Psoas muscle (tissue), 7 donors: ENCODE measurements at regions not wholly inside any gene's neighbourhood (a gene's known extent, or its start where the extent isn't known, plus 50 kb on each side); places are given as distances from the start of the nearest gene placed in this dataset.
A peak's percentile ranks its signal among the peaks of the same experiment; 100 is the strongest.
"Not testable (repeated sequence)": the region's sequence is repeated elsewhere in the genome, so short reads cannot be mapped to it uniquely, and the experiment has no call there.

Experiments
- ATAC-seq, 4 donors: fragments of 200-7000 bp; cut with Tn5 transposase; one replicate each; pipeline ENCODE4 v1.9.1; 2020; ENCODE audit warnings: moderate library complexity in 3 of 4, mild to moderate bottlenecking in 2 of 4
- DNase-seq, 2 donors: peaks; one replicate each; pipeline ENCODE4 v3.0.0-alpha.2; 2020
- H3K27ac ChIP-seq: fragments of 200-600 bp; one replicate; pipeline ENCODE4 v1.8.0; 2022
- H3K27me3 ChIP-seq, 3 donors: fragments of 200-600 bp in 1 of 3; one replicate each; pipeline versions ENCODE4 v1.6.1 to v1.8.0; 2013 to 2022; ENCODE audit warnings: low read length in 2 of 3, mild to moderate bottlenecking in 2 of 3, moderate library complexity in 1 of 3; ENCODE audit not compliant: insufficient read depth in 3 of 3
- H3K36me3 ChIP-seq, 2 donors: fragments of 200-600 bp in 1 of 2; one replicate each; pipeline versions ENCODE4 v1.6.1 to v1.8.0; 2013 to 2022; ENCODE audit warnings: low read depth in 1 of 2, mild to moderate bottlenecking in 1 of 2, moderate library complexity in 1 of 2; ENCODE audit not compliant: insufficient read depth in 1 of 2
- H3K4me1 ChIP-seq: fragments of 200-600 bp; one replicate; pipeline ENCODE4 v1.8.0; 2022
- H3K4me3 ChIP-seq: fragments of 200-600 bp; one replicate; pipeline ENCODE4 v1.8.0; 2022; ENCODE audit warnings: mild to moderate bottlenecking
- H3K9me3 ChIP-seq: fragments of 200-600 bp; one replicate; pipeline ENCODE4 v1.8.0; 2022
- WGBS, 3 donors: extraction: QIAGEN DNeasy Blood & Tissue Kit; methylation state at CpG; one replicate each; pipeline versions ENCODE4 v1.1.6 to v1.1.7; 2013; 5-methylcytosine and 5-hydroxymethylcytosine counted together
- intact Hi-C, 2 donors: fragments of 100-400 bp; cut with DNase I; formaldehyde crosslinking; loops; one replicate each; pipeline versions ENCODE4 v1.11.0 to v1.14.2; 2022
- TF ChIP-seq, protein P1 (sequence below): fragments of 200-600 bp; IDR thresholded peaks from one replicate; pipeline ENCODE4 v1.8.0; 2022; ENCODE audit warnings: antibody characterized with exemption
- donor health status: healthy with polysubstance abuse.
- donor health status: DM: no; HTN: no; CAD: no; lungs with moderate emphysema.
- donor health status: Bipolar disorder and iron deficiency.
- donor health status: healthy.
- donor health status: DM: yes; HTN: yes; CAD: no.
- donor health status: DM: no; HTN: no; CAD: no.
- donor health status: DM: yes; HTN: yes; CAD: no.

DNA sequence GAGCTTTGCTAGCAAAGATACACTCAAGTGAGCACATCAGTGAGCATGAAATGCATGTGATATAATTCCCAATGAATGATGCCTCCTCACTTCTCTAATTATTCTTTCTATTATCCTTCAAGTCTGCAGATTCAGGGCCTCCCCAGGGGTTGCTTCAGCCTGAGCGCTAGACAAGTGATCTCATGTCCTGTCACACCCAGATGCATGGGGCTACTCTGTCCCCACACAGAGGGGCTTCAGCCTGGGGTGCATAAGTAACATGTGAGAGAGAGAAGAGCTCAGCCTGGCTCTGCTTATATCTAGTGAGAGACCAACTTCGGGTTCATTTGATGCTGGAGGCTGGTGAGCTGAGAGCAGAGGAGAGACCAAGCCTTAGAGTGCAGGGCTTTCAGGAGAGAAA lies 85.2 kb downstream of the VPREB1 start:
- Histone ChIP-seq H3K27me3 (peaks cover 0 to 52% (median 0%) of the 10 kb centered on the region in 3 donors), H3K4me3 (no peak overlapping the region), H3K27ac (no peak overlapping the region), H3K36me3 (no peaks in the 10 kb centered on the region), H3K9me3 (no peaks in the 10 kb centered on the region), H3K4me1 (no peaks in the 10 kb centered on the region)
- intact Hi-C loops: no loop called here
- TF ChIP-seq, protein P1, sequence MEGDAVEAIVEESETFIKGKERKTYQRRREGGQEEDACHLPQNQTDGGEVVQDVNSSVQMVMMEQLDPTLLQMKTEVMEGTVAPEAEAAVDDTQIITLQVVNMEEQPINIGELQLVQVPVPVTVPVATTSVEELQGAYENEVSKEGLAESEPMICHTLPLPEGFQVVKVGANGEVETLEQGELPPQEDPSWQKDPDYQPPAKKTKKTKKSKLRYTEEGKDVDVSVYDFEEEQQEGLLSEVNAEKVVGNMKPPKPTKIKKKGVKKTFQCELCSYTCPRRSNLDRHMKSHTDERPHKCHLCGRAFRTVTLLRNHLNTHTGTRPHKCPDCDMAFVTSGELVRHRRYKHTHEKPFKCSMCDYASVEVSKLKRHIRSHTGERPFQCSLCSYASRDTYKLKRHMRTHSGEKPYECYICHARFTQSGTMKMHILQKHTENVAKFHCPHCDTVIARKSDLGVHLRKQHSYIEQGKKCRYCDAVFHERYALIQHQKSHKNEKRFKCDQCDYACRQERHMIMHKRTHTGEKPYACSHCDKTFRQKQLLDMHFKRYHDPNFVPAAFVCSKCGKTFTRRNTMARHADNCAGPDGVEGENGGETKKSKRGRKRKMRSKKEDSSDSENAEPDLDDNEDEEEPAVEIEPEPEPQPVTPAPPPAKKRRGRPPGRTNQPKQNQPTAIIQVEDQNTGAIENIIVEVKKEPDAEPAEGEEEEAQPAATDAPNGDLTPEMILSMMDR: no peak
- DNase-seq (no peak), ATAC-seq (no peak)
- 54 to 59% (median 58%) methylated on average over 2 of the region's 2 CpGs for WGBS, 3 donors

DNA sequence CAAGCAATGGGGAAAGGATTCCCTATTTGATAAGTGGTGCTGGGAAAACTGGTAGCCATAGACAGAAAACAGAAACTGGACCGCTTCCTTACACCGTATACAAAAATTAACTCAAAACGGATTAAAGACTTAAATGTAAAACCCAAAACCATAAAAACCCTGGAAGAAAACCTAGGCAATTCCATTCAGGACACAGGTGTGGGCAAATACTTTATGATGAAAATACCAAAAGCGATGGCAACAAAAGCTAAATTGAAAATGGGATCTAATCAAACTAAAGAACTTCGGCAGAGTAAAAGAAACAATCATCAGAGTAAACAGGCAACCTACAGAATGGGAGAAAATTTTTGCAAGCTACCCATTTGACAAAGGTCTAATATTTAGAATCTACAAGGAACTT lies 91.1 kb downstream of the VPREB1 start:
- 57 to 75% (median 71%) methylated on average over 5 of the region's 5 CpGs for WGBS, 3 donors
- ATAC-seq, H3K9me3 ChIP-seq, H3K4me1 ChIP-seq, H3K27ac ChIP-seq, intact Hi-C loops, DNase-seq, H3K36me3 ChIP-seq, H3K4me3 ChIP-seq: not testable (repeated sequence)
- peaks cover 0 to 53% (median 0%) of the 10 kb centered on the region in 3 donors for H3K27me3 ChIP-seq

DNA sequence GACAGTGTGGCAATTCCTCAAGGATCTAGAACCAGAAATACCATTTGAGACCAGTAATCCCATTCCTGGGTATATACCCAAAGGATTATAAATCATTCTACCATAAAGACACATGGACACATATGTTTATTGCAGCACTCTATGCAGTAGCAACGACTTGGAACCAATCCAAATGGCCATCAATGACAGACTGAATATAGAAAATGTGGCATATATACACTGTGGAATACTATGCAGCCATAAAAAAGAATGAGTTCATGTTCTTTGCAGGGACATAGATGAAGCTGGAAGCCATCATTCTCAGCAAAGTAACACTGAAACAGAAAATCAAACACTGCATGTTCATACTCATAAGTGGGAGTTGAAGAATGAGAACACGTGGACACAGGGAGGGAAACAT lies 91.7 kb downstream of the VPREB1 start:
- H3K9me3 ChIP-seq, DNase-seq, H3K4me3 ChIP-seq, intact Hi-C loops, ATAC-seq, H3K36me3 ChIP-seq, H3K27ac ChIP-seq, H3K4me1 ChIP-seq: not testable (repeated sequence)
- H3K27me3 ChIP-seq: peaks cover 0 to 51% (median 0%) of the 10 kb centered on the region in 3 donors
- 33 to 37% (median 36%) methylated on average over 2 of the region's 2 CpGs for WGBS, 3 donors

DNA sequence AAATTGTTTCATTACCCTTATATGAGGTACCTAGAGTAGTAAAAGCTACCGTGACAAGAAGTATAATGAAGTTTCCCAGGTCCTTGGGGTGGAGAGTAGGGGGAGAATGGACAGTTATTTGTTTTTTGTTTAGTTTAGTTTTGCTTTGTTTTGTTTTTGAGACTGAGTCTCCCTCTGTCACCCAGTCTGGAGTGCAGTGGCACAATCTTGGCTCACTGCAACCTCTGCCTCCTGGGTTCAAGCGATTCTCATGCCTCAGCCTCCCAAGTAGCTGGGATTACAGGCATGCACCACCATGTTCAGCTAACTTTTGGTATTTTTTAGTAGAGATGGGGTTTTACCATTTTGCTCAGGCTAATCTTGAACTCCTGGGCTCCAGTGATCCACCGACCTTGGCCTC lies 94.2 kb downstream of the VPREB1 start:
- H3K27ac ChIP-seq, DNase-seq, H3K4me3 ChIP-seq, H3K4me1 ChIP-seq, intact Hi-C loops, ATAC-seq, H3K9me3 ChIP-seq, H3K36me3 ChIP-seq: not testable (repeated sequence)
- 55 to 68% (median 67%) methylated on average over 3 of the region's 3 CpGs for WGBS, 3 donors
- H3K27me3 ChIP-seq: peaks cover 0 to 27% (median 0%) of the 10 kb centered on the region in 3 donors

DNA sequence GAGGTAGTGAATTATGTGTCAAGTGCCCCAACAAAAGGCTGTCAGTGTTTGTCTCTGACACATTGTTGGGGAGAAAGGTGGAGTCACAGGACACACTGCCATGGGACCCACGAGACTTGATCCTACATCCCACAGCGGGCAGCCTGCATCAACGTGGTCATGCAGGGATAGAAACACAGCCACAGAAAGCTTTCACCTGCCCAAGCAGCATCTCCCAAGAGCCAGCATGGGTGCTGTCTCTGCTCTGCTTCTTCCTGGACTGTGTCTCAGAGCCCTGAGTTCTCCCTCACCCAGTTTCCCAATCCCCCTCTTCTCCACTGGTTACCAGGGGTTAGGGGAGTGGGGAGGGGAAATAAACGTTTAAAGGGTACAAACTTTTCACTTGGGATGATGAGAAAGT lies 97.2 kb downstream of the VPREB1 start:
- no peak for ATAC-seq
- intact Hi-C loops: no loop called here
- no peak overlapping the region for H3K27ac ChIP-seq
- no peaks in the 10 kb centered on the region for H3K9me3 ChIP-seq
- TF ChIP-seq, protein P1: no peak
- no peak for DNase-seq
- WGBS, 3 donors: 52 to 56% (median 53%) methylated on average over 4 of the region's 4 CpGs
- no peak overlapping the region for H3K4me3 ChIP-seq
- no peaks in the 10 kb centered on the region for H3K4me1 ChIP-seq
- H3K36me3 ChIP-seq: no peaks in the 10 kb centered on the region
- H3K27me3 ChIP-seq: peaks cover 0 to 17% (median 0%) of the 10 kb centered on the region in 3 donors

DNA sequence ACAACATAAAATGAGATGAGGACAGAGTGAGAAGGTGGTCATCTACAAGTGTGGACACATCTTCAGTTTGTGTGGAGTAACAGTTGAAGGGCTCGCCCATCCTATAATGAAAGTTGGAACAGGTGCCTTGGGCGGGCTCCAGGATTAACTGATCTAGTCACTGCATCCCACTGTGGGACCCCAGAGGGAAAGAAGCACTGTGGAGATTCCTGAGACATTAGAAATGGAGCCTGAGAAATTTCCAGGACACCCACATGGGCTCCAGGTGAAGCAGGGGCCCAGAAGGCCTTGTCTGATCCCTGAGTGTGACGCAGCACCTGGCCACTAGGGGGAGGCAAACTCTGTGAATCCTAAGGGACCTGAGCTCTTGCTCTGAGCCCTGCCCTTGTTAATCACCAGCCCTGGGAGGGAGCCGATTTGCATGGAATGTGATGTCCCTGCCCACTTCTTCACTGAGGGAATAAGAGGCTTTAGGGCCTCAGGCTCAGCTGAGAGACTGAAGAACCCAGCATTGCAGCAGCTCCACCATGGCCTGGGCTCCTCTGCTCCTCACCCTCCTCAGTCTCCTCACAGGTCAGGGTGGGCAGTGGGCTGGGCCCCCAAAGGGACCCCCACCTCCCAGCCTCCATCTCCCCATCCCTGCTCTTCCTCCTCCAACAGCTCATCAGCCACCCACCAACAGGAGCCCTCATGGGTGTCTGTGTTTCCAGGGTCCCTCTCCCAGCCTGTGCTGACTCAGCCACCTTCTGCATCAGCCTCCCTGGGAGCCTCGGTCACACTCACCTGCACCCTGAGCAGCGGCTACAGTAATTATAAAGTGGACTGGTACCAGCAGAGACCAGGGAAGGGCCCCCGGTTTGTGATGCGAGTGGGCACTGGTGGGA lies 98.4 kb downstream of the VPREB1 start:
- WGBS, 3 donors: 60 to 64% (median 62%) methylated on average over 8 of the region's 8 CpGs
- no peaks in the 10 kb centered on the region for H3K36me3 ChIP-seq
- H3K27me3 ChIP-seq: peaks cover 0 to 9% (median 2%) of the 10 kb centered on the region in 3 donors
- no peak overlapping the region for H3K4me3 ChIP-seq
- DNase-seq (no peak), ATAC-seq (no peak)
- no peaks in the 10 kb centered on the region for H3K4me1 ChIP-seq
- no peak overlapping the region for H3K27ac ChIP-seq
- TF ChIP-seq, protein P1: peak; percentile 66
- no peaks in the 10 kb centered on the region for H3K9me3 ChIP-seq
- intact Hi-C loops: no loop called here
